ENCODE measurements at regions not wholly inside any gene's neighbourhood (a gene's known extent, or its start where the extent isn't known, plus 50 kb on each side); places are given as distances from the start of the nearest gene placed in this dataset.

- DNase-seq (ENCODE audit: extremely low read depth, insufficient read length): no peak
- no peak for TF ChIP-seq CTCF (IDR thresholded peaks at IDR 0.05; ENCODE audit: insufficient read depth, low read length, poor library complexity, severe bottlenecking)
- H3K27me3 ChIP-seq (replicated peaks; ENCODE audit: control insufficient read depth, insufficient read depth, low read length): no peaks in the 10 kb centered on the region
- H3K36me3 ChIP-seq (ENCODE audit: control insufficient read depth, insufficient read depth, low read length): no peaks in the 10 kb centered on the region
- no peak overlapping the region for H3K4me3 ChIP-seq (replicated peaks; ENCODE audit: low read depth, low read length)
These were observed 91.4 kb downstream of the ARL4C start for GRCh38 chr2:234405462-234405861.

GRCh38 chr2:234404957-234405356 lies 91.9 kb downstream of the ARL4C start:
- Histone ChIP-seq H3K36me3 (ENCODE audit: control insufficient read depth, insufficient read depth, low read length) (no peaks in the 10 kb centered on the region), H3K27me3 (replicated peaks; ENCODE audit: control insufficient read depth, insufficient read depth, low read length) (no peaks in the 10 kb centered on the region), H3K4me3 (replicated peaks; ENCODE audit: low read depth, low read length) (no peak overlapping the region)
- no peak for DNase-seq (ENCODE audit: extremely low read depth, insufficient read length)
- TF ChIP-seq CTCF (IDR thresholded peaks at IDR 0.05; ENCODE audit: insufficient read depth, low read length, poor library complexity, severe bottlenecking): no peak

GRCh38 chr2:234403751-234404150 lies 93.1 kb downstream of the ARL4C start:
- H3K36me3 ChIP-seq (ENCODE audit: control insufficient read depth, insufficient read depth, low read length): no peaks in the 10 kb centered on the region
- no peak for DNase-seq (ENCODE audit: extremely low read depth, insufficient read length)
- no peak for TF ChIP-seq CTCF (IDR thresholded peaks at IDR 0.05; ENCODE audit: insufficient read depth, low read length, poor library complexity, severe bottlenecking)
- H3K4me3 ChIP-seq (replicated peaks; ENCODE audit: low read depth, low read length): no peak overlapping the region
- H3K27me3 ChIP-seq (replicated peaks; ENCODE audit: control insufficient read depth, insufficient read depth, low read length): no peaks in the 10 kb centered on the region

GRCh38 chr2:234403074-234403473 lies 93.8 kb downstream of the ARL4C start:
- Histone ChIP-seq H3K36me3 (ENCODE audit: control insufficient read depth, insufficient read depth, low read length) (no peaks in the 10 kb centered on the region), H3K4me3 (replicated peaks; ENCODE audit: low read depth, low read length) (no peak overlapping the region), H3K27me3 (replicated peaks; ENCODE audit: control insufficient read depth, insufficient read depth, low read length) (no peaks in the 10 kb centered on the region)
- no peak for DNase-seq (ENCODE audit: extremely low read depth, insufficient read length)
- TF ChIP-seq CTCF (IDR thresholded peaks at IDR 0.05; ENCODE audit: insufficient read depth, low read length, poor library complexity, severe bottlenecking): no peak

- no peak for TF ChIP-seq CTCF (IDR thresholded peaks at IDR 0.05; ENCODE audit: insufficient read depth, low read length, poor library complexity, severe bottlenecking)
- H3K36me3 ChIP-seq (ENCODE audit: control insufficient read depth, insufficient read depth, low read length): no peaks in the 10 kb centered on the region
- no peak for DNase-seq (ENCODE audit: extremely low read depth, insufficient read length)
- no peak overlapping the region for H3K4me3 ChIP-seq (replicated peaks; ENCODE audit: low read depth, low read length)
- no peaks in the 10 kb centered on the region for H3K27me3 ChIP-seq (replicated peaks; ENCODE audit: control insufficient read depth, insufficient read depth, low read length)
These were observed 95.5 kb downstream of the ARL4C start for GRCh38 chr2:234401426-234401825.
